ENCODE measurements at regions not wholly inside any gene's neighbourhood (a gene's known extent, or its start where the extent isn't known, plus 50 kb on each side); places are given as distances from the start of the nearest gene placed in this dataset.
"Not testable (repeated sequence)": the region's sequence is repeated elsewhere in the genome, so short reads cannot be mapped to it uniquely, and the experiment has no call there.

DNA sequence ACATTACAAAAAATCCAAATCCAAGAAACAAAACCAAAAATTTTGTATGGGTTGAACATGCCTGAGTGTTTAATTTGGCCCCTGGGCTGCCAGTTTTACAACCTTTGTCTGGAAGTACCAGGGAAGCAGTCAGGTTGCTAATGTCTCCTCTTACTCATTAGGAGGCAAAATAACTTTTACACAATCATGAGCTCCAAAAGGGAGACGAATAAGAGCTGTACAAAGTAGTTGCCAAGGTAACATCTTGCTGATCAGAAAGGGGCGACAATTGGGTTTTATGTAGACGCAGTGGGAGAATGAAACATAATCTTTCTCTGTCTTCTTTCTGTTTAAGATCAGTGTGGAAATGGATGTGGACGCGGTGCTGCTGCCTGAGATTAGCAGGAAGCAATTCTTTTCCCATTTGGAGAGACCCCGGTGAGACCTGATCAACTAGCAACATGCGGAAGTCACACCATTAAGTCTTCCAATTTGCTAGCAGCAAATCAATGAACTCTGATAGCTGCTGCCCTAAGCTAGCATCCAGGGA, 90.7 kb upstream of the IGFBP7 start:
- DNase-seq: no peak

DNA sequence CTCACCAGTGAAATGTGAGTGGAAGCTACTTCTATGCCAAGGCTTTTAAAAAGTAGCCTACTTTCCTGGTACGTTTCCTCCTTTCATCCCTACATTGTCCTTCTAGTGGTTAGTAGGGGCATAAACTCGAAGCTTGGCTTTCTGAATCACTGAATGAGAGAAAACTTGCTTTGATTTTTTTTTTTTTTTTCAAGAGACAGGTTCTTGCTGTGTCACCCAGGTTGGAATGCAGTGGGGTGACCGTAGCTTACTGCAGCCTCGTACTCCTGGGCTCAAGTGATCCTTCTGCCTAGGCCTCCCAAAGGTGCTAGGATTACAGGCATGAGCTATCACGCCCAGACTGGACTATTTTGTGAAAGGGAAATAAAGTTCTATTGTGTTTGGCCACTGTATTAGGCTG, 89.1 kb upstream of the IGFBP7 start:
- DNase-seq: no peak

DNA sequence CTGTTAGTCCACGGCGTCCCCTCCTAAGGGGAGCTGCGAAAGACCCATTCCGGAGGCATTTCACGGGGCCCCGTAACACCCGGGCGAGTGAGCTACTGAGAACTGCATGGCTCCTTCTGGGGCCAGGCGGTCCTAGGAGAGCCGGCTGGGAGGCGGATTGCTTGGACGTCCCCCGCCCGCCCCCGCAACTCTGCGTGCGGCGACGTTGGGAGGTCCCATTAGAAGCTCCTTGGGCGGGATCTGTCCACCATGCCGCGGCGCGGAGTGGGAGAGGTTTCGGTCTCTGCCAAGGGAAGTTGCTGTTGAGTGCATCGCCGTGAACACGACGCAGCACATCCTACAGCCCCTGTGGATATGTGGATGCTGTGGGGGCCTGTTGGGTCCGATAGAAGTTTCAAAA, 85.4 kb upstream of the IGFBP7 start:
- no peak for DNase-seq

GRCh38 chr4:57194068-57194611, 84.0 kb upstream of the IGFBP7 start:
- no peak for DNase-seq

DNA sequence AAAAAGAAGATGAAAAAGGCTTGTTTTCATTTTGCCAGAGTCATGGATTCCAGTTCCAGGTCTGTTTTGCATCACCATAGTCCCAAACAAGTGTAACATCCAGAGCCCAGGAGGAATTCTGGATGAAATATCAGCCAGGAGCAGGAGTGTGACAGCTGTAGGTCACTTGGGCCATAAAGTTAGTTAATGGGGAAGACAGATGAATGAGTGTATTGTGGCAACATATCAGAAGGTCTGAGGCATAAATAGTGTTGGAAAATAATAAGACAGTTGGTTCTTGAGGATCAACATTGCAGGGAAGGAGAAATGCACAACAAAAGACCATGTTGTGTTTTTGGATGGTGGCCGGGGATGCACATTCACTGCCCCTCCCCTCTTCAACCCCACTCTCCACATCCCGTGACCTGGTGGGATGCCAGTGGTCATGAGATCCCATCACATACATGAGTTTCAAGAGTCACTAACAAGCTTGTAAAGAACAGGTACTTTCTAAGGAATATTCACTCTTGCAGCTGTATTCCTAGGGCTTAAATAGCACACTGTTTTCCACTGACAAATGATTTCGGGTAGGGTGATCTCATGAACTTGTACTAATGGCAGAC, 83.1 kb upstream of the IGFBP7 start:
- no peak for DNase-seq

DNA sequence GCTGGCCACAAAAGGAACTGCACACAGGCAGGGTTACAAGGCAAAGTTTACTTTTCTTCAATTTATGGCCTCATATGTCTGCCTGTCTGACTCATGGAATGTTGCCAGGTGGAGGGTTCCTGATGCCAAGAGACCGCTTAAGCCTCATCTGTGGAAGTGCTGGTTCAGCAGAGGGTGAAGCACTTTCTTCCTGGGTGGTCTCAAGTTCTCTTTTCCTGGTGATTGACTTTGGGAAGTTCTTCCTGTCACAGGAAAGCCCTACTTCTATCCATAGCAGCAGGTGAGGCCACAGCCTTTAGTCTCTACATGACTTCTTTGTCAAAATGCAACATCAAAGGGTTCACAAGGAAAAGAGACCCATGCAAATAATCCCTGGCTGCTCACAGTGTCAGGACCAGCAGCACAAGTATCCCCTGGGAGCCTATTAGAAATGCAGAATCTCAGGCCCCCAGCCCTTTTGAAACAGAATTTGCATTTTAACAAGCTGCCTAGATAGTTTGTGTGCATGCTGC, 81.4 kb upstream of the IGFBP7 start:
- DNase-seq: no peak

DNA sequence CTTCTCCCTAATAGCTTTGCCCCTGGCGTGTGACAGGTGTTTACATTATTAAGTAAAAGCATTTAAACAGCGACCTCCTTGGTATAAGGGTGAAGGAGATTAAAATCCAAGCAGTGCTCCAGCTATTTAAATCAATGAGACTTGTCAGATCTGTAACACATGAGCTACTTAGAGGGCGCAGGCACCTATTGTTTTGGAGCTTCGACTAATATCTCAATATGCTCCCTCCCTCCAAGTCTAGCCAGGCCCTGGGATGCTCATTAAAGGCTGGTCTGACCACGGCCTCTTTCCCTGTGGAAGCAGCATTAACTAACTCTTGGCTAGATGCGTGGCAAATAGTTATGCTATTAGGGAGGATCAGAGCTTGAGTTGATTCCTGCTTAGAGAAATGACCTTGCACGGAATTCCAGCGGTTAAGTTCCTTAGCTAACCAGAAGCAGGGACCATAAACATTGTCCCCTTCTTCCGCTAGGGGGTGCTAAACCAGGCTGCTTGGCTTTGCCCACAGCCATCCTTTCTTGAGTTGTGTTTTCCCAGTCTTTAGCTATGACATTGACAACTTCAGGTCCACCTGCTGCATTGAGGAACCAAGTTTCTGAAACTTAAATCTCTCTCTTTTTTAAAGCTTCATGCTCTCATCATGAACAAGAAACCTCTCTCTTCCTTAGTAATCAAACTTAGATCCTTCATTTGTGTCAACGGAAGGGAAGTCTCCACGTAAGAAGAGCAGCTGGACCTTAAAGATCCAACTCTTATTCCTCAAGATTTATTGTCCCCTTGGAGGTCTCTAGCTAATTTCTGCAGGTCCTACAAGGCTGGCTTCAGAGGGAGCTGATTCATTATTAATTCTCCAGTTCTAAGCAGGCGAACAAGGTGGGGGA, 80.7 kb upstream of the IGFBP7 start:
- DNase-seq: peak; percentile 3

GRCh38 chr4:57187246-57187645, 77.1 kb upstream of the IGFBP7 start:
- no peak for DNase-seq

DNA sequence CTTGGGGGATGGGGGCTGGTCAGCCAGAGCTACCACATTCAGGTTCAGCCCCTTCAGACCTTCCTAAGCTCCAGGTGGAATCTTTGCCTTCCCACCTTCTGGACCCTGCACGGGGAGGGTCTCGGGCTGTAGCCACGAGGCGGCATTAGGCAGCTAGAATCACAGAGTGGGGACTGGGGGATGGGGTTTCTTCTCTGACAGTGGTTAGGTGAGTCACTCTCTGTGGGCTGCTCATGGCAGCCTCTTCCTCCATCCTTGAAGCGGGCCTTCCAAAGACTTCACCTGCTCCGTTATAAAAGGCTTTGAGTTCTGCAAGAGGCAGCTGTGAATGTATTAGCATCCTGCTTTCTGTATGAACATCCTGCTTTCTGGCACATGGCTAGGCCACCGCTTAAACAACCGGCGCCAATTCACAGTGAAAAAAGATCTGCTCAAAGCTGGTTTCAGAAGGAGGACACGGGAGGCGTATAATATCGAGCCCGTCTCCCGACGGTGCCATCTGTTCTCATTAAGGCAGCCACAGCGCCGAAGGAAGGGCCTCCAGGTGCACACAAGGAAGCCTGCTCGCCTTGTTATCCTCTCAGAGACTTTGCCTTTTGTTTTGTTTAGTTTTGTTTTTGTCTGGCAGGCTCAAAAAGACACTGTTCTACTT, 74.3 kb upstream of the IGFBP7 start:
- no peak for DNase-seq

- DNase-seq: no peak
Observed at GRCh38 chr4:57182132-57182874, 72.1 kb upstream of the IGFBP7 start.

DNA sequence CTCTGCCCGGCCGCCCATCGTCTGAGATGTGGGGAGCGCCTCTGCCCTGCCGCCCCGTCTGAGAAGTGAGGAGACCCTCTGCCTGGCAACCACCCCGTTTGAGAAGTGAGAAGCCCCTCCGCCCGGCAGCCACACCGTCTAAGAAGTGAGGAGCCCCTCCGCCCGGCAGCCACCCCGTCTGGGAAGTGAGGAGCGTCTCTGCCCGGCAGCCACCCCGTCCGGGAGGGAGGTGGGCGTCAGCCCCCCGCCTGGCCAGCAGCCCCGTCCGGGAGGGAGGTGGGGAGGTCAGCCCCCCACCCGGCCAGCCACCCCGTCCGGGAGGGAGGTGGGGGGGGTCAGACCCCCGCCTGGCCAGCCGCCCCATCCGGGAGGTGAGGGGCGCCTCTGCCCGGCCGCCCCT, 63.0 kb upstream of the IGFBP7 start:
- not testable (repeated sequence) for DNase-seq

DNA sequence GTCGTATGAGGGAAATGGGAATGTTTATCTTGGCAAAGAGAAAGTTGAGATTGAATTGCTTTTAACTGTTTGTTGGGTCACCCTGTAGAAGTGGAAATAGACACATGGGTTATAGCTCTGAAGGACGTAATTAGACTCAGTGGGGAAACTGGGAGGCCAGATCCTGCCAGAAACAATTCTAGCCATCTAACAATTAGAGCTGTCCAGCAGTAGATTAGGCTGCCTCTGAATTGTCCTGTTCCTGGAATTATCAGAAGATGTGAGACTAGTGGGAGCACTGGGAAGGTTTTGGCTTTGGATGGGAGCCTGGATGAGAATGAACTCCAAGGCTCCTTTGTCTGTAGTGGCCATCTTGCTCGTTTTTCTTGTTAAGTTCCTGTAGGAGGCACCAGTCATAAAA, 61.9 kb upstream of the IGFBP7 start:
- no peak for DNase-seq

DNA sequence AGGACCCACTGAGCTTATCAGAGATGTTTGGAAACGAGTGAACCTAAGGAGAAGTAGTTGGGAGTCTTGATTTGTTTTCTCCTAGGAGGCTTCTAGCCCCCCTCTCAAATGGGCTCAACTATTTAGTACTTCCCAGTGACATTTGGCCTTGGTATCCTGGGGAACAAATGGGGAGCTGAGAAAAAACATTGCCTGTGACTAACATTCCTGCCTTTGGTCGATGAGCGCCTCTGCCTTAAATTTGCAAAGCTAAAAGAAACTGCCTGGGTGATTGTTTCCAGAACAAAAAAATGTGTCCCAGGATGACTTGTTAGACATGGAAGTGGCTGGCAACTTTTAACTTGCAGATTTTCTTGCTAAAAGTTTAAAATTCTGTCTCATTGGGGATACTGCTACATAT, 58.8 kb upstream of the IGFBP7 start:
- no peak for DNase-seq

DNA sequence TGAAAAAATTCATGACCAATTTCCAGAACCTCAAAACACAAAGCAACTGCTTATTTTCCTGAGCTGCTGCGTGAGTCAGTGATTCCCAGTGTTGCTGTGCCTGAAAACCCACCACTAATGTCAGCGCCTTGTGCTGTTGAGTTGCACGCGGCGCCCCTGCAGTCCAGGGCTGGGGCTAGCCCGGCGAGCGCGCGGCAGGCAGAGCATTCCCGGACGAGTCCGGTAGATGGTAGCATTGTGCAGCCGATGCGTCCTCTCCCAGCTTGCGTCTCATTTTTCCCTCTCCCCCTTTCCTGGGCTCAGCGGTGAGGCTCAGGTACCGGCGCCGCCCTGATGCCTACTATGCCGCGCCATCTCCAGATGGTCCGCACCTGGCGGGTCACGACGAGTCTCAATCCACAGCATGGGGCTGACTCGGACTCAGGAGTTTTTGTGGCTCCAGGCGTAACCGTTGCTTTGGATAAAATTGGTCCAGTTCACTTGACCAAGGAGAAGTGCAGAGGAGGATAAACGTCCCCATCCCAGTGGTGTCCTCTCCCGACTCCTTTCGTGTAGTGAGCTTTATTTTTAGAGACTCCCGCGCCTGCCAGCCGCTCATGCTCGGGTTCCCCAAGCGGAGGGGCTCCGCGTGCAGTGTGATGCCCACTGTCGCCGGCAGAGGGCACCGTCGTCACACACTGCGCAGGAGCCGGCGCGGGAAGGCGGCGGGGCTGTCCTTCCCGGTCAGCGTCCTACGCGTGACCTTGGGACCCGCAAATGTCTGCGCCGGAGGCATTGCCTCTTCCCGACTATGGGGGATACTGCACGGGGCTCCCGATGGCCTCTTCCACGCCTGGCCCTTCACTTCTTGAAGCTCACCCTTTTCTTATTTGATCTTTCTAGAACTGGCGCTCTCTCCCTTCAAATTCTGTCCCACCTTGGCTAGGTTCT, 53.6 kb upstream of the IGFBP7 start:
- peak; percentile 49 for DNase-seq

DNA sequence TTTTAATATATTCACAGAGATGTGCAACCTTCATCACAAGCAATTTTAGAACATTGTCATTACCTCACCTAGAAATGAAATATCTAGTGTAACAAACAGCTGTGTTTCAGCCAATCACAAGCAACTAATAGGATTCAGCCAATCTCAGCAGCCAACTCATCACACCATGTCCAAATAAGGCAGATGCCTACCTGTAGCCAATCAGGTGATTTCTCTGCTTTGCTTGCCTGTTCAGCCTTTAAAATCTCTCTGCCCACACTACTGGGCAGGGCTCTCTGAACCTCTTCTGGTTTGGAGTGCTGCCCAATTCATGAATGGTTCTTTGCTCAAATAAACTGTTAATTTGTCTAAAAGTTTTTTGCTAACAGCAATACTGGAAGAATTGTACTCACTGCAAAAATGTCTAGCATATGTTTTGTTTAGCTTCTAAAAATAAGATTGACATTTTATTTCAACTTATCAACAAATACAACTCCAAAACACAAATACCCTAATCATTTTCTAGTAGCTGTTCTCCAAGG, 52.4 kb upstream of the IGFBP7 start:
- no peak for DNase-seq

Data from CD4-positive, alpha-beta T cell treated with Interleukin-4 for 4 hours (primary cell).